GM12892 (cell line): ENCODE measurements at regions not wholly inside any gene's neighbourhood (a gene's known extent, or its start where the extent isn't known, plus 50 kb on each side); places are given as distances from the start of the nearest gene placed in this dataset.

Source experiments
- POLR2A ChIP-seq: IDR thresholded peaks from 2 replicates; pipeline ENCODE4 v1.6.1; 2011; ENCODE audit warnings: low read depth, low read length, control low read depth
- POLR2AphosphoS5 ChIP-seq: IDR thresholded peaks from 2 replicates; pipeline ENCODE4 v1.6.1; 2011; ENCODE audit warnings: low read depth, low read length, control low read depth
- TAF1 ChIP-seq: IDR thresholded peaks from 2 replicates; pipeline ENCODE4 v1.6.1; 2011; ENCODE audit warnings: low read depth, mild to moderate bottlenecking, control low read depth, low read length, borderline replicate concordance

- TF ChIP-seq POLR2AphosphoS5 (no peak), POLR2A (no peak), TAF1 (no peak)
These were observed 134.7 kb downstream of the KCNRG start for GRCh38 chr13:50149932-50150331.
